ENCODE measurements at regions not wholly inside any gene's neighbourhood (a gene's known extent, or its start where the extent isn't known, plus 50 kb on each side); places are given as distances from the start of the nearest gene placed in this dataset.

GRCh38 chr1:166258017-166258416, 91.2 kb upstream of the FAM78B start:
- TF ChIP-seq CTCF (IDR thresholded peaks at IDR 0.05; ENCODE audit: low read depth, low read length, poor library complexity, severe bottlenecking) (no peak), EZH2phosphoT487 (IDR thresholded peaks at IDR 0.05; ENCODE audit: borderline replicate concordance, low read length) (no peak)
